DND-41 (cell line): ENCODE measurements at regions not wholly inside any gene's neighbourhood (a gene's known extent, or its start where the extent isn't known, plus 50 kb on each side); places are given as distances from the start of the nearest gene placed in this dataset.

Experiments
- CTCF ChIP-seq: IDR thresholded peaks from 2 replicates; pipeline ENCODE4 v1.5.1; 2012; ENCODE audit warnings: borderline replicate concordance, low read length, moderate library complexity, mild to moderate bottlenecking; ENCODE audit not compliant: poor library complexity, severe bottlenecking; ENCODE audit errors: extremely low read depth
- EZH2 ChIP-seq: IDR thresholded peaks from 3 replicates; pipeline ENCODE4 v1.6.1; 2012; ENCODE audit warnings: borderline replicate concordance, low read depth, mild to moderate bottlenecking, moderate library complexity, low read length, inconsistent platforms; ENCODE audit not compliant: severe bottlenecking

DNA sequence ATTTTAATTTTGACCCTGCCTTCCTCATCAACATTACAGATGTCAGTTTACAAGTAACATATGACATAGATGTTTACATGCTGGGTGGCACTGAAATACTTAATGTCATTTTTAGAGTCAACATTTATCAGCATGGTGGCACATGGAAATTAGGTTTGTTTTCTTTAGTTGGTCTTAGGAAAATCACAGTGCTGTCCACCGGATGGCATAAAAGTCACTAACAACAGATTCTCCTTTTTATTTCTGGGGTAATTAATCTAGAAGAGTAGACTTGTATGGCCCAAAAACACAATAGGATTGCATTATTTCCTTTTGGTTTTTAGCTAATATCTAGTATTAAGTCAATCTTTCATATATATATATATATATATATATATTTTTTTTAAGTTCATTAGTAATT is 88.6 kb upstream of the HHIP start:
- TF ChIP-seq CTCF = no peak
- TF ChIP-seq EZH2 = no peak
